CD4-positive, alpha-beta T cell (primary cell): ENCODE measurements at regions not wholly inside any gene's neighbourhood (a gene's known extent, or its start where the extent isn't known, plus 50 kb on each side); places are given as distances from the start of the nearest gene placed in this dataset.

Source experiments
- ATAC-seq: fragments of 200-7000 bp; cut with Tn5 transposase; one replicate; pipeline ENCODE4 v1.10.0; 2022; ENCODE audit warnings: mild to moderate bottlenecking; ENCODE audit not compliant: poor library complexity
- CTCF ChIA-PET: fragments of 350-600 bp; sonication (Branson Sonifier 250); formaldehyde crosslinking; loops from one replicate; lab custom pipeline; 2021; ENCODE audit warnings: antibody characterized with exemption, inconsistent platforms; lab: Charles Lee
- POLR2A ChIA-PET: fragments of 350-600 bp; sonication (Branson Sonifier 250); formaldehyde crosslinking; loops from one replicate; lab custom pipeline; 2021; ENCODE audit warnings: antibody characterized with exemption, inconsistent platforms; lab: Charles Lee
- DNase-seq, 14 experiments: peaks; one replicate each; pipeline ENCODE4 v3.0.0-alpha.2; 2013 to 2020; ENCODE audit warnings: mixed read lengths in 2 of 14
- H3K27ac ChIP-seq, 2 donors: one replicate each; pipeline versions ENCODE4 v1.5.1 to v1.7.0; 2013; ENCODE audit warnings: low read length in 2 of 2, low read depth in 1 of 2, mild to moderate bottlenecking in 1 of 2
- H3K27me3 ChIP-seq, 2 experiments: 1 replicate in 1 of 2; 2 replicates in 1 of 2; pipeline versions ENCODE4 v1.6.1 to v1.7.0; 2013; ENCODE audit warnings: low read length in 2 of 2, control low read depth in 1 of 2, mild to moderate bottlenecking in 1 of 2, moderate library complexity in 1 of 2; ENCODE audit not compliant: insufficient read depth in 2 of 2, control insufficient read depth in 1 of 2
- H3K36me3 ChIP-seq: one replicate; pipeline ENCODE4 v1.6.1; 2013; ENCODE audit warnings: low read length, control low read depth; ENCODE audit not compliant: insufficient read depth
- H3K4me1 ChIP-seq: one replicate; pipeline ENCODE4 v1.6.1; 2013; ENCODE audit warnings: low read length, control low read depth; ENCODE audit not compliant: insufficient read depth
- H3K4me3 ChIP-seq: one replicate; pipeline ENCODE4 v1.5.1; 2013; ENCODE audit warnings: mild to moderate bottlenecking, low read length, moderate library complexity
- H3K9me3 ChIP-seq, 2 experiments: 1 replicate in 1 of 2; 2 replicates in 1 of 2; pipeline versions ENCODE4 v1.6.1 to v1.7.0; 2013; ENCODE audit warnings: low read length in 2 of 2, mild to moderate bottlenecking in 2 of 2, control low read depth in 1 of 2, moderate library complexity in 1 of 2; ENCODE audit not compliant: control insufficient read depth in 1 of 2, insufficient read depth in 1 of 2
- H3K27ac Mint-ChIP-seq: one replicate; pipeline ENCODE4 v1.8.0; 2020; ENCODE audit warnings: mixed read lengths
- H3K27me3 Mint-ChIP-seq: one replicate; pipeline ENCODE4 v1.8.0; 2021; ENCODE audit warnings: mixed read lengths
- H3K36me3 Mint-ChIP-seq: one replicate; pipeline ENCODE4 v1.8.0; 2021; ENCODE audit warnings: low read depth, mixed read lengths
- H3K4me1 Mint-ChIP-seq: one replicate; pipeline ENCODE4 v1.8.0; 2021; ENCODE audit warnings: low read depth, mixed read lengths
- H3K4me3 Mint-ChIP-seq: one replicate; pipeline ENCODE4 v1.8.0; 2020; ENCODE audit warnings: mild to moderate bottlenecking, mixed read lengths
- H3K9me3 Mint-ChIP-seq: one replicate; pipeline ENCODE4 v1.8.0; 2020; ENCODE audit warnings: mixed read lengths
- CTCF ChIP-seq: fragments of 200-600 bp; IDR thresholded peaks from one replicate; pipeline ENCODE4 v1.8.0; 2022; ENCODE audit warnings: antibody characterized with exemption, mild to moderate bottlenecking
- intact Hi-C, 2 experiments: fragments of 100-400 bp; cut with DNase I in 1 of 2; cut with micrococcal nuclease in 1 of 2; formaldehyde crosslinking; loops; one replicate each; pipeline versions ENCODE4 v1.15.1 to v1.9.0; 2023 to 2025; cut with DNase I, micrococcal nuclease

- Mint-ChIP-seq H3K9me3 (peaks cover 11% of the 10 kb centered on the region), H3K27ac (no peak overlapping the region), H3K36me3 (no peaks in the 10 kb centered on the region), H3K4me1 (no peaks in the 10 kb centered on the region), H3K27me3 (no peaks in the 10 kb centered on the region), H3K4me3 (no peak overlapping the region)
- Histone ChIP-seq H3K27ac (no peak overlapping the region), H3K4me1 (no peaks in the 10 kb centered on the region), H3K36me3 (no peaks in the 10 kb centered on the region), H3K4me3 (no peak overlapping the region), H3K9me3 (peaks cover 0 to 3% of the 10 kb centered on the region in 2 experiments), H3K27me3 (no peaks in the 10 kb centered on the region)
- TF ChIP-seq CTCF, result no peak
- CTCF ChIA-PET, result no interaction called here
- POLR2A ChIA-PET, result no interaction called here
- intact Hi-C loops, result no loop called here
- no peak for DNase-seq
- ATAC-seq, result no peak
Measured at GRCh38 chr13:69315039-69315438, 792.6 kb upstream of the ATXN8OS start.

GRCh38 chr13:69306766-69307165 lies 800.9 kb upstream of the ATXN8OS start:
- H3K27ac ChIP-seq, result no peak overlapping the region
- intact Hi-C loops, result no loop called here
- ChIA-PET CTCF (no interaction called here), POLR2A (no interaction called here)
- H3K4me1 ChIP-seq, result no peaks in the 10 kb centered on the region
- ATAC-seq, result no peak
- H3K27me3 ChIP-seq, result no peaks in the 10 kb centered on the region
- H3K27me3 Mint-ChIP-seq, result no peaks in the 10 kb centered on the region
- no peaks in the 10 kb centered on the region for H3K36me3 Mint-ChIP-seq
- H3K36me3 ChIP-seq, result no peaks in the 10 kb centered on the region
- H3K4me1 Mint-ChIP-seq, result no peaks in the 10 kb centered on the region
- H3K9me3 ChIP-seq, result no peaks in the 10 kb centered on the region
- H3K4me3 Mint-ChIP-seq, result no peak overlapping the region
- TF ChIP-seq CTCF, result no peak
- no peak overlapping the region for H3K4me3 ChIP-seq
- no peak for DNase-seq
- H3K27ac Mint-ChIP-seq, result no peak overlapping the region
- peaks cover 4% of the 10 kb centered on the region for H3K9me3 Mint-ChIP-seq

GRCh38 chr13:69300131-69300530 lies 807.5 kb upstream of the ATXN8OS start:
- Mint-ChIP-seq H3K27ac (no peak overlapping the region), H3K4me1 (no peaks in the 10 kb centered on the region), H3K9me3 (peaks cover 6% of the 10 kb centered on the region), H3K27me3 (no peaks in the 10 kb centered on the region), H3K4me3 (no peak overlapping the region), H3K36me3 (no peaks in the 10 kb centered on the region)
- no peak for TF ChIP-seq CTCF
- ChIA-PET CTCF (no interaction called here), POLR2A (no interaction called here)
- no peaks in the 10 kb centered on the region for H3K27me3 ChIP-seq
- no peaks in the 10 kb centered on the region for H3K9me3 ChIP-seq
- no peak overlapping the region for H3K27ac ChIP-seq
- H3K4me3 ChIP-seq, result no peak overlapping the region
- no peaks in the 10 kb centered on the region for H3K4me1 ChIP-seq
- ATAC-seq (no peak), DNase-seq (no peak)
- intact Hi-C loops, result no loop called here
- no peaks in the 10 kb centered on the region for H3K36me3 ChIP-seq
